ENCODE measurements at regions not wholly inside any gene's neighbourhood (a gene's known extent, or its start where the extent isn't known, plus 50 kb on each side); places are given as distances from the start of the nearest gene placed in this dataset.

GRCh38 chr2:67213270-67213670, 183.9 kb upstream of the ETAA1 start:
- DNase-seq = no peak

DNA sequence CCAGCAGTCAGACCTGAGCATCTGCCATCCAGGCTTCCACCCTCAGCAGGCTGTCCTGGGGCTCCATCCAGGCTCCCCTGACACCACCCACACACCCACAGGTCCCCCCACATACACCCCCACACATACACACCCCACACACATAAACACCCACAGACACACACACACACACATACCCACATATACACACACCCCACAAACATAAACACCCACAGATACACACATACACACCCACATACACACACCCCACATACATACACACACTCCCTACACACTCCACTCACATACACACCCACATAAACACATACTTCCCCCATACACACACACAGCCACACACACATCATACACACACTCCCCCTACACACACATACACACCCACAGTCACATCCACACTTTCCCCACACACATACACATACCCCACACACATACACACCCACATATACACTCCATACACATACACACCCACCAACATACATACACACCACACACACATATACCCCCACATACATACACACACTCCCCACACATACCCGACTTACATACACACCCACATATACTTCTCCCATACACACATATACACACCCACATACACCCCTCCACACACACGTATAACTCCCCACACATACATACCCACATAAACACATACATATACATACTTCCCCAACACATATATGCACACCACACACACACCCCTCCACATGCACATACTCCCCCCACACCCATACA, 183.3 kb upstream of the ETAA1 start:
- no peak for DNase-seq

DNA sequence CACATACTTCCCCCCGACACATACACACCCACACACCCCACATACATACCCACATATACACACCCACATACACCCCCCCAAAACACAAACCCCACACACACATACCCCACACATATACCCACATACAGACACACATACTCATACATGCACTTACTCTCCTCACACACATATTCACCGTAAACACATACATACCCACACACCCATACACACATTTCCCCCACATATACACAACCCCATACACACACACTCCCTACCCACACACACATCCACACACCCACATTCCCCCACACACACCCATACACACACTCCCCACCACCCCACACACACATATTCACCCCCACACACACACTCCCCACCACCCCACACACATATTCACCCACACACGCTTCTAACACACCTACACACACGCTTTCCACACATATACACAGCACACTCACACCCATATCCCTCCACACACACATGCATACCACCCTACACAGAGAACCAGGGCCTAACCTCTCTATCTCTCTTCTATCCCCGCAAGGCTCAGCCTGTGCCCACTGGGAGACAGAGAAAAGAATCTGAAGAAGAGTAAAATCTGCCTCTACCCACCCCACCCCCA, 182.4 kb upstream of the ETAA1 start:
- no peak for DNase-seq

GRCh38 chr2:67215214-67216055, 181.7 kb upstream of the ETAA1 start:
- peak; percentile 28 for DNase-seq

DNA sequence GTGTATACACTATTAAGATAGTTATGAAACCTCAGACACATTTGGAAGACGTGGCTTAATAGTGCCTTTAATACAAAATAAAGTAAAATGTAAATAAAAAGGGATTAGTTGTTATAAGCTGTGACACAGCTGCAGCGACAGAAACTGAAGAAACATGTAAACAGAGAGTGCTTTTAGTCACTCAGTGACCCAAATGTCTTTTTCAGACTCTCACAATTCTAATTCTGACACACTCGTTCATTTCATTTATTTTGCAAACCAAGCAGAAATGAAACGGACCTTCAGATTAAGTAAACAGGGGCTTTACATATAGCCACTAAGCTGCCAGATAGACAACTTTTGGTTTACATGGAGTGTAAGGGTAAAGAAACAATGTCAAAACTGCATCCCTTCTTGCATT, 181.0 kb upstream of the ETAA1 start:
- DNase-seq = no peak

- no peak for DNase-seq
Measured at GRCh38 chr2:67216881-67217280, 180.3 kb upstream of the ETAA1 start.

GRCh38 chr2:67217398-67217797, 179.7 kb upstream of the ETAA1 start:
- no peak for DNase-seq

DNA sequence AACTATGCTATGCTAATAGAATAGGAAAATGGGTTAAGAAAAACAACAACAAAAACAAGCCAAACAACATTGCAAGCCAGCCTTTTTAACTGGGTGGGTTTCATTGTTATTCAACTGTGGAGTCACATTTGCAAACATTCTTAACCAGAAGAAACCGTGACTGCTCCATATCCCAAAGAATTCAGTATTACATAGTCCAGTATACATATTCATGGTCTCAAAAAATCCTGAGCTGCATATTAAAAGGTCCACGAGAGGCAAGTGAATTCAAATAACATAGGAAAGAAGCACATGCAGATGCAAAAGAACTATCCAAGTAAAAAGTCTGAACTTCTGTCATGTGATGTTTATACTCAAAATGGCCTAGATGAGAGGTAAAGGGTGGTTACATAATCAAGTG, 179.1 kb upstream of the ETAA1 start:
- DNase-seq = no peak

- no peak for DNase-seq
Measured at GRCh38 chr2:67219651-67220050, 177.5 kb upstream of the ETAA1 start.

DNA sequence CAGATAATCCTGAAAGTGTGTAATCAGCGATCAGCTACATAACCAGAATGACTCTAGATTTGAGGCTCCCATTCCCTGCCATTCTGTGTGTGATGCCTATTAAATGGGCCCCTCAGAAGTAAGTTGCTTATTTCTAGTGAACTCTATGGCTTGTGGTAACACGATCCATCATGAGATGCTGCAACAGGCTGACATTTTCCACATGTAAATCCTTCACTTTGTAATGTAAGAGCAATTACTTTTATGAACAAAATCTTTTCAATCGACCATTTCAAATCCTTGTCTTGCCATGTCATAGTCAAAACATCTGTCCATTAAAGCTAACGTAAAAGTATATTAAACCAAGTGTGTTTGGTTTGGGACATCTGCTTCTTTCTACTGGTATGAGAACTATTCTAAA, 175.9 kb upstream of the ETAA1 start:
- no peak for DNase-seq

- DNase-seq = no peak
Measured at GRCh38 chr2:67225287-67225973, 171.7 kb upstream of the ETAA1 start.

DNA sequence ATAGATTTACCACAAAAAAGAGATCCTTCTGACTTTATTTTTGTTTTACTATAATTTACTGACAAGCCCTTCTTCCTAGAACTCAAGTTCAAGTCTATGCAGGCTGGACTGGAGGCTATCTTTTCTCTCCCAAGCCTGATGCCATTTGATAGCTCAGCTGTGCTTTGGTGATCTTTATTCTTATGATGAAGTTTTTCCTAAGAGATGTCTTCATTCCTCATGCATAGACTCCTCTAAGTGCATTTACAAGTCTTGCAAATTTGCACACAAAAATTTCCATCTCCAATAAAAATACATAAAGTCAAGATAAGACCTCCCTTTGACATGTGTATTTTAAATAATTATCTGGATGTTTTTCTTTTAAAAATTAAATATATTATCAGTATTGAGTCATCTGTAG, 167.4 kb upstream of the ETAA1 start:
- no peak for DNase-seq

GRCh38 chr2:67232936-67233335, 164.2 kb upstream of the ETAA1 start:
- no peak for DNase-seq

DNA sequence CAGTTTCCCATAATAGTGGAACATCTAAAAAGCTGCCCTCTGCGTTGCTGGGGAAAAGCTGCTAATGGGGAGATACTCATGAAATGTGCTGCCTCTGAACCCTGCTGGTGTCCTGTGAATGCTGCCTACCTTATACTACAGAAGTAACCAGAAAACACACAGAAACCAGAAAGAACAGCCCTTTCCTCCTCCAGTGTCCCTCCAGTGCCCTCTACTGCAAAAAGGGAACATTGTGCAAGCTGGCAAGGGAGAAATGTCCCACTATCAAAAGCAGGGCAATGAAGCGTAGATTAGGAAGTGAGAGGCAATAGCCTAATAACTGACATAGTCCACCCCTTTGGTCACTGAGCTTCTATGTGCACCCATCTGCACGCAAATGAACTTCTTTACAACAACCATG, 162.7 kb upstream of the ETAA1 start:
- no peak for DNase-seq

GRCh38 chr2:67237288-67237687, 159.8 kb upstream of the ETAA1 start:
- DNase-seq = no peak

- DNase-seq = no peak
Measured at GRCh38 chr2:67240507-67240906, 156.6 kb upstream of the ETAA1 start.

DNA sequence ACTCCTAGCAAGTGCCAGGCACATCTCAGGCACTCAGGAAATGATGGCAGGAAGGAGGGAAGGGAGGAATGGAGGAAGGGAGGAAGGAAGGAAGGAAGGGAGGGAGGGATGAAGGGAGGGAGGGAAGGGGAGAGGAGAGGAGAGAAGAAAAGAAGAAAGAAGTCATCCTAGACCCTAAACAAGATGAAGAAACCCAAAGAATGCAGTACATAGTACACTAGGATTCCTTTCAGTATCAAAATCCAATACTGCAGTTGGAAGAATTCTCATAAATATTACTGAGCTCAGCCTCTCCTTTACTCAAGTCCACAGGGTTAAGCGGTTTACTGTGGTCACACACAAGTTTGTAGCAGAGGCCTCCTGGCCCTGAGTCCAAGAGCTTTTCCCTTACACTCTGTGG, 155.7 kb upstream of the ETAA1 start:
- no peak for DNase-seq

- no peak for DNase-seq
Measured at GRCh38 chr2:67242456-67242855, 154.7 kb upstream of the ETAA1 start.

DNA sequence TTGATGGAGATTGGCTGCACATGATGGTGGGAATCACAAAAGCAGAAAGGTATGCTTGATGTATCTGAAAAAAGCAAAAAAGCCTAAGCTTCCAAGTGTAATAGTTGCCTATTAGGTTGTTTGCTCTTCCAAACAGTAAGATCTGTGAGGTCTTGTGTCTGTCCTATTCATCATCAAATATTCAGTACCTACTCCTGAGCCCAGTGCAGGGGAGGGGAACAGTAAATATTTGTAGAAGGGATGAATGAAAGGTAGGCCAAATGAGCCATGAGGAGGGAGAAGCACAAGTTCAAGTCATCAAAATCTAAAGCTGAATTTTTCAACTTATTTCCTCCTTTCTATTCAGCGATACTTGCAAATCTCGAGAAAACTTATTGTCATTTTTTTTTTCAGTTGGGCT, 153.2 kb upstream of the ETAA1 start:
- DNase-seq = no peak

DNA sequence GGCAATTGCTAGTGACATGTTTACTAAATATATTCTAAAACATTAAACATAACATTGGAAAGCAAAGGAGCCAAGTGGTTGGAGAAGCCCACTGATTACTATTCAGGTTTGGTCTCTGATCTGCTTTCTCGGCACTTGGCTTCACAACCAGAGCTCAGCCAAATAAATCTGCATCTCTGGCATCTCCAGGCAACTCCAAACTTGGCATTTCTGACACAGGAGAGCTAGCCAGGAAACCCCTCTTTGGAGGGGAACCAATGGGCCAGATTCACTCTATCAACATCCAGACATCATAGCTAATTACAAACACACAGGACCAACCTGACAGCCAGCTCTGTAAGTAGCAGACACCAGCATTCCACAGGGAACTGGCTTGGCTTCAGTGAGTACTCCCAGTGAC, 150.3 kb upstream of the ETAA1 start:
- no peak for DNase-seq

- DNase-seq = no peak
Measured at GRCh38 chr2:67251741-67252140, 145.4 kb upstream of the ETAA1 start.

GRCh38 chr2:67255933-67256615, 141.1 kb upstream of the ETAA1 start:
- no peak for DNase-seq

- DNase-seq = no peak
Measured at GRCh38 chr2:67256892-67257291, 140.2 kb upstream of the ETAA1 start.
